ENCODE measurements at regions not wholly inside any gene's neighbourhood (a gene's known extent, or its start where the extent isn't known, plus 50 kb on each side); places are given as distances from the start of the nearest gene placed in this dataset.

DNA sequence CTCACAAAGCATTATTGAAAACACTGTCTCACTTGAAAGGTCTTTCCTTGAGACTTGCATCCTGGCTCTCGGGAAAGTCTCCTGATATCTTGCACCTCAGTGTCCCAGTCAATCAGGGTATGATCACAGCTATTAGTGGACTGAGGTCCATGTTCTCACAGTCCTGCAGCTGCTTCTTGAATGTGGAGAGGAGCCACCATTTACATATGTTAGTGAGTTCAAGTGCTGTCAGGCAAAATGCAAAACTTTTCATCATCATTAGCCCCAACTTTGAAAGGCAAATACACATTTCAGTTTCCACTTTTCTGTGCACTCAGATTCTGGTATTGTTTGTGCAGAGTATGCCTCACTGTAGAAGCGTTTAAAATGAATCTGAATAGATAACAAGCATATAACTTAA is 111.6 kb downstream of the SNX18 start:
- TF ChIP-seq REST (IDR thresholded peaks at IDR 0.05; ENCODE audit: insufficient read depth in 1 of 2, low read depth in 2 of 2, low read length in 2 of 2): no peak
- TF ChIP-seq SIN3A (IDR thresholded peaks at IDR 0.05; ENCODE audit: borderline replicate concordance, insufficient read depth, low read length): no peak
- no peak for TF ChIP-seq POLR2AphosphoS5 (IDR thresholded peaks at IDR 0.05; ENCODE audit: low read depth, low read length)
- no peak for TF ChIP-seq TAF1 (IDR thresholded peaks at IDR 0.05; ENCODE audit: borderline replicate concordance, insufficient read depth, low read length)

Data from PFSK-1 (cell line).